GM11168 (cell line): ENCODE measurements at regions not wholly inside any gene's neighbourhood (a gene's known extent, or its start where the extent isn't known, plus 50 kb on each side); places are given as distances from the start of the nearest gene placed in this dataset.

Source experiments
- in situ Hi-C: fragments of 300-500 bp; cut with MboI; formaldehyde crosslinking; loops from one replicate; pipeline ENCODE4 v1.12.0; 2022; ENCODE audit warnings: low sequenced_read_pairs; ENCODE audit not compliant: unreplicated experiment

DNA sequence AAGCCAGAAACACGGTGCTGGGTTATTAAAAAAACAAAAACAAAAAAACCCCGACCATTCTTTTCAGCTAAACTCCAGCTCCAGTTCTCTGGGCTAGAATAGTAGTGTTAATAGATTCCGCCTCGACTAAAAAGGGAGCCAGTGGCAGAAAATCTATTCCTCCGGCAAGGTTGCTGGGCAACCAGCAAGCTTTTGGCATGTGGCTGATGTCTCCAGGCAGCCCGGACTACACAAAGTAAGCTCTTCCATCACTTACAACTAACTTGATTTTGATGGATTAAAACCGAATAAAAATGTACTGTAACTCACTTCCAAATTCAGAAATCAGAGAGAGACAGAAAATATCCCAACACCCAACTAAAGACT is 126.4 kb upstream of the FOXN3 start:
- in situ Hi-C loops: loop anchor here (10.0 kb wide), 1 partner anchor 369 kb away; no protein-coding TSS in a partner anchor

DNA sequence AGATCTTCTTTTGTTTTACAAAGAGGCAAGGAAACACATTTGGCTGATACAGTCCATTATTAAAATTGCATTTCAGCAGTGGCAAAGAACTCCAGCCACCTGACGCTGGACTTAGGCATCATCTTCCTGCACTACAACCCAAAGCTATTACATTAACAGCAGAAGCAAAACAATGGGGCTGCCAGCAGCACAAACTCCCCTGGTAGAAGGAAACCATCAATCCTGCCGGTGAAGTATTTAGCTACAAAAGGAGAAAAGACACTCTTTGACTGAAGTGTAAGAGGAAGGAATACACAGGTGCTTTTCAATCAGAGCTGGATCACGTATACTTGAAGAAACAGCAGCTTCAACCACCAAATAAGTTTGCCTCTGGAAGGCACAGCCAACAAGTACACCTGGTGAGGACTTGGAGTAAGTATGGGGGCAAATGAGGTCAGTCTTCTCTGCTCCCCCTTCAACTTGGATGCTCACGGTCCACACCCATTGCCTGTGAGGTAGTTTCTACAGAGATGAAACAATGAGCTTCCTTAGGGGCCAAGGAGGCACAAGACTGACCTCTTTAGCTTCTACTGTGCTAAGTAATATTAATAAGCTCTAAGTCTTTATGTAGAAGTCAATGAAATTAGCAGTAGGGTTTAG is 125.9 kb upstream of the FOXN3 start:
- in situ Hi-C loops: loop anchor here (10.0 kb wide), 1 partner anchor 368 kb away; no protein-coding TSS in a partner anchor

DNA sequence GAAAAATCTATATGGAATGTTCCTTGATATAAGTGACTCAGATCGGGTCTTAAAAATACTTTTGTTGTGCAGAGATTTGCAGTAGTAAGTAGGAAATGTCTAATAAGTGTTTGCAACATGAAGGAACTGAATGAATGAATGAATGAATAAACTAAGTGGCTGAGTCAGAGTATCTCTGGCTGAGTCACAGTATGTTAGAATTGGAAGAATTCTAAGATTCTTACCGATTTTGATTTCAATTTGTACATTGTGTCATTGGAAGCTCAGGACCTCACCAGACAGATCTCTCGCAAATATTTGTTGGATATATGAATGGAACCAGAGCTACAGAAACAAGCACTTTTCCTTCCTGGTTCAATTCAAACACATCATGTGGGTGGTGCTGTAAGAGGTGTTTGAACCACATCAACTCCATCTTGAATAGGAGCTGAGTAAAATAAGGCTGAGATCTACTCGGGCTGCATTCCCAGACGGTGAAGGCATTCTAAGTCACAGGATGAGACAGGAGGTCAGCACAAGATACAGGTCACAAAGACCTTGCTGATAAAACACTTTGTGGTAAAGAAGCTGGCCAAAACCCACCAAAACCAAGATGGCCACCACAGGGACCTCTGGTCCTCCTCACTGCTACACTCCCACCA is 123.9 kb upstream of the FOXN3 start:
- in situ Hi-C loops: loop anchor here (10.0 kb wide), 1 partner anchor 366 kb away; no protein-coding TSS in a partner anchor

DNA sequence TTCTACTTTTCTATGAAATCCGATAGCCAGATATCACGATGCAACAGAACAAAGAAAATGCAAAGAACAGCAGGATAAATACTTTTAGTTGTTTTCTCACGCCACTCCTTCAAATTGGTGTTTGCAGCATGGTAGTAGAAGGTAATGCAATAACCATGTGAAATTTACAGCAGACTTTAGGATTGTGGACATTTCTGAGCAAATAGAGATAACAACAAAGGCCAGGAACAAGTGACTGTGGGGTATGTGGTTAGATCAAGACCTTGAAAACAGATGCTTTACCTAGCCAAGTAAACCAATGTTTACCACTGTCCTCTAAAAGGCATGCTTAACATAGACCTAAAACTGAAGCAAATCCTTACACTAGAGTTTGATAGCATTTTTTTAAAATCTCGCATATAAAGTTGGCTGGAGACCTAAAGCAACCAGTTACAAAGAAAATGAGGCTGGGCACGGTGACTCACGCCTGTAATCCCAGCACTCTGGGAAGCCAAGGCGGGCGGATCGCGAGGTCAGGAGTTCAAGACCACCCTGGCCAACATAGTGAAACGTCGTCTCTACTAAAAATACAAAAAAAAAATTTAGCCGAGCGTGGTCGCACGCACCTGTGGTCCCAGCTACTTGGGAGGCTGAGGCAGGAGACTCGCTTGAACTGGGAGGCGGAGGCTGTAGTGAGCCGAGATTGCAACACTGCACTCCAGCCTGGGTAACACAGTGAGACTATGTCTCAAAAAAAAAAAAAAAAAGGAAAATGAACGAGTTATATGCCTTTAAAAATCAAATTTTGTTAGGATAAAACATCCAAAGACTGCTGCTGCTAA is 123.2 kb upstream of the FOXN3 start:
- in situ Hi-C loops: loop anchor here (10.0 kb wide), 1 partner anchor 365 kb away; no protein-coding TSS in a partner anchor

DNA sequence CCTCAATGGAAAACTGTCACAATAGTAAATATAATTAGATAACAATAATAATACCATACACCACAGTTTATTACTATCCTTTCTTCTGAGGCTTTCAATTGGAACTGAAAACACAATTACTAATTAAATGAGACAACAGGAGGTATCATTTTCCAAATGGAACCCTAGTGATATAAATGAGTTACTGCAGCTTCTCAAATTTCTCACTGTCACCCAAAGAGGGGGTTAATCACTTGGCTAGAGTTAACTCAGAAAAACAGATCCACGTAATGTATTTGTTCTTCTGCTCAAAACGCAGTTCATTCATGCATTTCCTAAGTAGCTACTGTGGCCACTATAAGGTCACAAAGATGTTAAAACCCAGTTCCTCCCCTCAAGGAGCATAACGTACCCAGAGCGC is 120.9 kb upstream of the FOXN3 start:
- in situ Hi-C loops: no loop called here

DNA sequence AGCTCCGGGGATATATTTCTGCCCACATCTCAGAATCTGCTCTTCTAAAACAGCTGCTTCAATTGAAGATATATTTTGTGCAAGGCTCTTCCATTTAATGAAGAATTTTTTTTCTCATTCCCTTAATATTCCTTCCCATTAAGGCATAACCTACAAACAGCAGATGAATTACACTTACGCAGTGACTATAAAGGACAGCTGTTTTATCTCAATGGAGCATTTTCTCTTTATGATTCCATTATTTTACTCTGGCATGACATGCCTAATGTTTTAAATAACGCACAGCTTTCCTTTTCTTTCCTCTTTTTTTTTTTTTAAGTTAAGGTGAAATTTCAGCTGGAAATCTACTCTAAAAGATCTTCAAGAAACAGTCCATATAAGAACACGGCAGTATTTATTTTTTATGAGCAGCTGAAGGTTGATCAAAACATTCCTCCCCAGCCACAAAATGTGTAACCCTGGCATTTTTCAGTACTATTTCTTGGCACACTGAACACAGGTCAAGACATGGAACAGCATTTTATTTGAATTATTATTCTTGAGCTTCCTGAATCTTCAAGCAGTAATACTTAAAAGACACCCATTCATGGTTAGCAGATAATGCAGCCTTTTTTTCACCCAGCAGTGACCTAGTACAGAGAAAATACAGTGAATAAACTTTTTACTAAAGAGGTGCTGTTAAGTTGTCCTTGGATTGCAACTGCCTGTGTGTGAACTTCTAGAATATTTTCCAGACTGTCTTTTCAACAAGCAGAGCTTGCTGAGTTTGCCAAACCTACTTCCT is 118.1 kb upstream of the FOXN3 start:
- in situ Hi-C loops: no loop called here

DNA sequence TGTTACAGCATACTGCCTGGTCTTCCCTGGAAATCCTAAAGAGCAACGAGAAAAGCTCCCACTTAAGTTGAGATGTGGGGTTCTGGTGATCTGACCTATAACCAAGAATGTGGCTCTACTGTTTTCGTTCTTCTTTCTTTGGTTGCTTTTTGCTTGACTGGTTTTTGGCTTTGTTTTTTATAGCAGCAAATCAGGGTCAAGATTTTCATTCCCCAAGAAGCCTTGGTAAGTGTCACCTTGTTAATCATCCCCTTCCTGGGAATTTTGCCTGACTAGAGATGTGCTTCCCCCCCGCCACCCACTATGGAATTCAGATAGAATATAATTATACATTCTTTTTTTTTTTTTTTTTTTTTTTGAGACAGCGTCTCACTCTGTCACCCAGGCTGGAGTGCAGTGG is 116.7 kb upstream of the FOXN3 start:
- in situ Hi-C loops: no loop called here

DNA sequence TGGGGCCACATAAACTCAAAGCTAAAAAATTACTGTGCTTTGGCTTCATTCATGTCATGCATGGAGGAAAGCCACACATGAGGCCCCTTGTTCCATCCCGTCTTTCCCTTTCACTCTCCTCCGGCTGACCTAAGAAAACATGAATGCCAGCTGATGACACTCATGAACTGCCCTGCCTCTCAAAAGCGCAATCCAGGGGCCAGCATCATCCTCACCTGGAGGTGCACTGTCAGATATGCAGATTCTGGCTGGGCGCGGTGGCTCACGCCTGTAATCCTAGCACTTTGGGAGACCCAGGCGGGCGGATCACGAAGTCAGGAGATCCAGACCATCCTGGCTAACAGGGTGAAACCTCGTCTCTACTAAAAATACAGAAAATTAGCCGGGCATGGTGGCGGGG is 116.1 kb upstream of the FOXN3 start:
- in situ Hi-C loops: no loop called here

DNA sequence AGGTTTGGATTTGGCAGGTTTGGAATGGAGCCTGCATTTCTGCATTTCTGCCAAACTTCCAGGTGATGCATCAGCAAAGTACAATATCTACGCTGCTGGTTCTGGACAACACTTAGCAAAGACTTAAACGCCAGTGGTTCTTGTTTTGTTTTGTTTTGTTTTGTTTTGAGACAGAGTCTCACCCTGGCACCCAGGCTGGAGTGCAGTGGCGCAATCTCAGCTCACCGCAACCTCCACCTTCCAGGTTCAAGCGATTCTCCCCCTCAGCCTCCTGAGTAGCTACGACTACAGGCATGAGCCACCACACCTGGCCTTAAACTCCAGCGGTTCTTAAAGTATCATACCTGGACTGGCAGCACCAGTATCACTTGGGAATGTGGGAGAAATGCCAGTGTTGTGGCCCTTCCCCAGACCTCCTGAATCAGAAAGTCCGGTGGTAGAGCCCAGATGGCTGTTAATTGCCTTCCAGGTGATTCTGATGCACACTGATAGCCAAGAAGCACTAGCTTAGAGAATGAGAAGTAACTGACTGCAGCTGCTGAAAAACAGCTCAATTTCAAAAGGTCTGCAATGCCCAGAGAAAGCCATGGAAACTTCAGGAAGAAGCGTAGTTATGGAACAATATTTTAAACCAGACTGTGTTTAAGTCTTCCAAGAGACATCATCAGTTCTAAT is 114.8 kb upstream of the FOXN3 start:
- in situ Hi-C loops: no loop called here

DNA sequence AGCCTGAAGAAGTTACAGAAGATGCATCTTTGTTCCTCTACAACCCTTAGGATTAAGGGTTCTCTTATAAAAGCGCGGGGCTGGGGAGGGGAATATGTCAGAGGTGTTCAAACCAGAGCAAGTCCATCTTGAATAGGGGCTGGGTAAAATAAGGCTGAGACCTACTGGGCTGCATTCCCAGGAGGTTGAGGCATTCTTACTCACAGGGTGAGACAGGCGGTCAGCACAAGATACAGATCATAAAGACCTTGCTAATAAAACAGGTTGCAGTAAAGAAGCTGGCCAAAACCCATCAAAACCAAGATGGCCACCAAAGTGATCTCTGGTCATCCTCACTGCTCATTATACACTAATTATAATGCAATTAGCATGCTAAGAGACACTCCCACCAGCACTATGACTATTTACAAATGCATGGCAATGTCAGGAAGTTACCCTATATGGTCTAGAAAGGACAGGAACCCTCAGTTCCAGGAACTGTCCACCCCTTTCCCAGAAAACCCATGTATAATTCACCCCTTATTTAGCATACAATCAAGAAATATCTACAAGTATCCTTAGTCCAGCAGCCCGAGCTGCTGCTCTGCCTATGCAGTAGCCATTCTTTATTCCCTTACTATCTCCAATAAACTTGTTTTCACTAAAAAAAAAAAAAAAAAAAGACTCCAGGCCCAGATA is 108.1 kb upstream of the FOXN3 start:
- in situ Hi-C loops: no loop called here

DNA sequence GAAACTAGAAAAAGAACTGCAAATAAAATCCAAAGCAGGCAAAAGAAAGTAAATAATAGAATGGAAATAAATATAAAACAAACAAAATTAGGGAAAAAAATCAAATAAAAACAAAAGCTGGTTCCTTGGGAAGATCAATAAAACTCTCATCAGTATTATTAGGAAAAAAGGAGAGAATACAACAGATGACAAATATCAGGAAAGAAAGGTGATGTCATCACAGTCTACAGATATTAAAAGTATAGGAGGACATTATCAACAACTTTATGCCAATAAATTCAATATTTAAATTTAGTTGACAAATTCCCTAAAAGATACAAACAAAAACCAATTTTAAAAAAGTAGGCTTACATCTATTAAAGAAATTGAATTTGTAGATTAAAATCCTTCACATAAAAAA is 107.4 kb upstream of the FOXN3 start:
- in situ Hi-C loops: no loop called here

DNA sequence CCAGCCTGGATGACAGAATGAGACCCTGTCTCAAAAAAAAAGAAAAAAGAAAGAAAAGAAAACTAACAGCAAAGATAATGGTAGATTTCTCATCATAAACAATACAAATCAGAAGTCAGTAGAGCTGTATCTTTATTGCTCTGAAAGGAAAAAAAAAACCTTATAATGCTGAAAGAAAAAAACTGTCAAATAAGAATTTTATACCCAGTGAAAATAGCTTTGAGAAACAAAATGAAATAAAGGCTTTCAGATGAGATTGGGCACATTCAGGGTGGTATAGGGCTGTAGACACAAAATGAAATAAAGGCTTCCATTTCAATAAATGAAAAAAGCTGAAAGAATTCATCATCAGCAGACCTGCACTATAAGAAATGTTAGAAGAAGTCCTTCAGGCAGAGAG is 105.0 kb upstream of the FOXN3 start:
- in situ Hi-C loops: no loop called here

DNA sequence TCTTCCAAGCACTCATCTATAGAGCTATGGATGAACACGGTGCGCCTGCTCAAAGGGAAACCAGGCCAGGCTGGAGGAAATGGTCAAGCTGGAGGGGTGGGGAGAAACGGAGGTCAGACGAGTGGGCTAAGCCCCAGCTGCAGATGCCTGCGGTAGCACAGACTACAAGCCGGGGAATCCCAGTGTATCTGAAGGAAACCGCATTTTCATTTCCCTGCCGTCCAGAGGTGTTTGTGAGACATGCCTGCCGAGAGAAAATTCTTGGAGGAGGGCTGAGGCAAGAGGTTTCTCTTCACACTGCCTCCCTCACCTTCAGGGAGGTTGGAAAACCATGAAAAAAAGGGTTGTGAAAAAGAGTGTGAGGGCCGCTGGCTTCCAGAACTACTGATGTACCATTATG is 102.0 kb upstream of the FOXN3 start:
- in situ Hi-C loops: no loop called here

DNA sequence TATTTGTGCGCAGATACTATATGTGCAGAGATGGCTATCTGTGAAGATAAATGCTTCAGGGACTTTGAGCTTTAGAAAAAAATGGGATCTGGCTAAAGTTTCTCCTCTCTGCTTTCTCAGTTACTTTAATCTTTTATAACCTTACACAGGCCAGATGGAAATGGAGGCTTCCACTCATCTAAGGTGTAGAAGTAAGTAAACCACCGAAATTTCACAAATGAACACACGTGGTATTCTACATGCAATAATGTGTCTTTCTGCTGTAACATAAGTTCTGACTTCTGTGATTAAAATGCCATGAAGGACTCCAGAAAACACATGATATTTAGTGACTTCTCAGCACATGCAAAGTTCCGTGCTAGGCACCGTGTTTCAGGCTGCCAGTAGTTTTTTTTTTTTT is 99.1 kb upstream of the FOXN3 start:
- in situ Hi-C loops: no loop called here

DNA sequence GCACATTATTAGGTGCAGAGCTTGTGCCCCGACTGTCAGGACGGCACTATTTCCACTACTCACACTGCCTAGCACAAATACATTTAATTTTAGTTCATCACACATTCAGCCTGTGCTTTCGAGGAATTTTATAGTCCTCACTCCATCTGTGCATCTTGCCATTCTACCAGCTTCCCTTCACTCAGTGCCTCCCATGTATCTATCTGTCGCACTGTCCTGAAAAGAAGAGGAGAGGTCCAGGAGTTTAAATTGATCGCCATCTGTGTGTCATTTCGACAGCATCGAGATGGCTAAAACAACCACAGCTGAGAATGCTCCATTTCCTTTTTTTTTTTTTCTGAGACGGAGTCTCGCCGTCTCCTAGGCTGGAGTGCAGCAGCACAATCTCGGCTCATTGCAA is 97.6 kb upstream of the FOXN3 start:
- in situ Hi-C loops: no loop called here

DNA sequence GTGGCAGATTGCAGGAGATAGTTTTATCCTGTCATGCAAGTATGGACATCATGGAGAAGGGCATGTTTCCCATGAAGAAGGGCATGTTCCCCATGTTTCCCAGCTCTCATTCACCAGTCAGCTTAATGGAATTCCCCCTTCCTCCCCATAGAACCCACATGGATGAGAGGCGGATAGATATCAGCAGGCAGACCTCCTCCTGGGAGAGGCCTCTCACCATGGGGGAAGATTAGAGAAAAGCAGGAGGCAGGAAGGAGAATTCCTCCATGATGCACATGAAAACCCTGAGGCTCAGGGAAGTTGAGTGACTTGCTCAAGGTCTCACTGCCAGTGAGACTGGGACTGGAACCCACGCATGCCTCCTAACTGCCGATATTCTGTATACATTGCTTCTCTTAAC is 92.9 kb upstream of the FOXN3 start:
- in situ Hi-C loops: no loop called here

DNA sequence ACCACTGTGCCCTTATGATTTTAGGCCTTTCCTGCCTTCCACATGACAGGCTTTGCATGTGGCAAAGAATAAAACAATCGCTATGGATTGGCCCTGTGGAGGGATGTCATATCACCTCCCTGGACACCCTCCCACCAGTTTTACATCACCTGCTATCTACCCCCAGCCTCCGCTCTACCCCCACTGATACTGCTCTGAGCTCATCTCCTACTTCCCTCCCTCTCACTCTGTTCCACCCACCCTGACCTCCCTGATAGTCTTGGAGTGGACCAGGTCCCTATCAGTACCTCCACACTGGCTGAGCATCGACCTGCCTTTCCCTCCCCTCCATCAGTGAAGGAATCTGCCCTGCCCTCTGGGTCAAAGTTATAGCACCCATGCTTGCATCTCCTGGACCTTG is 91.8 kb upstream of the FOXN3 start:
- in situ Hi-C loops: no loop called here

DNA sequence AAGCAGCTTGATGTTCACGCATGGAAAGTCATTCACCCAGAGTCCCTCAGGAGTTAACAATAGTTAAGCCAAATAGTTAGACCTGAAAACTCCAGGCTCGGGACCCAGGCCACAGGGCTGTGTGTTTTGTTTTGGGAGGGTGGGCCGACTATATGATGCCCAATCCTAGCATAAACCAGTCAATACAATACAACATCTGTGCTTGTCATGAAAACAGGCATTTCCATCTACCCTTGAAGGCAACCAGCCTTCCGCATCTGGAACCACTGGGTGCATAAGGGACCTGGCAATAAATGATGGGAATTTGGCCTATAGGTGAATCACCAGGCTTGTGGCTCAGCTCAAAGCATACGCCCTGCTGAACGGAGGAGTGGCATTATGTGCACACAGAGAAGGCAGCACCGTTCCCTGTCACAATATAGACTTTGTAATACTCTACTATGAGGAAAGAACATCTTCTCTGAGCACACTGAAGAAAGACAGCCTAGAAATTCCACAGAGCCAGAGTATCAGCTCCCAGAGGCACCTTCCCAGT is 91.0 kb upstream of the FOXN3 start:
- in situ Hi-C loops: no loop called here

DNA sequence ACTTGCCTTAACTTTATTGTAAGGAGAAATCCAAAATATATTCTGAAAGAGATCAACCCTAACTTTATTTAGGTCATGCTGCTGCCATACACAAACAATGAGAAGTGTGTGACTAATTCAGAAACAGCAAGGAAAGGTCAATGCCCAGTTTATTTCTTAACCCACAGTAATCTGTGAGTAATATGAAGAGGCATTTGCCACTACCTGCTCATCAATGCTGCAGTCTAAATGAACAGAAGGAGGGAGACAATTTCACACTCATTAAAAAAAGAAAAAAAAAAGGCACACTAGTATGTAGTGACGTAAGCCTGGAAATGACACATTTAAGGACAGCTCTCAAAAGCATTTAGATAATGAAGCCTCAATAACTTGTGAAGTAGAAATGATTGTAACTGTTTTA is 90.5 kb upstream of the FOXN3 start:
- in situ Hi-C loops: no loop called here
